Pancreas (tissue), 10 donors: ENCODE measurements at regions not wholly inside any gene's neighbourhood (a gene's known extent, or its start where the extent isn't known, plus 50 kb on each side); places are given as distances from the start of the nearest gene placed in this dataset.
"Not testable (repeated sequence)": the region's sequence is repeated elsewhere in the genome, so short reads cannot be mapped to it uniquely, and the experiment has no call there.

Experiments used
- ATAC-seq, 4 donors: fragments of 200-7000 bp; cut with Tn5 transposase; one replicate each; pipeline versions ENCODE4 v1.8.0 to v1.9.1; 2020; ENCODE audit warnings: mild to moderate bottlenecking in 4 of 4, moderate library complexity in 4 of 4
- DNase-seq, 6 donors: peaks; one replicate each; pipeline ENCODE4 v3.0.0-alpha.2; 2020
- FAIRE-seq: peaks from 2 replicates; lab custom pipeline; 2012; peaks lifted over from hg19 to GRCh38; lab: Jason Lieb, UNC
- H3K27ac ChIP-seq, 4 donors: fragments of 200-600 bp; sonication (generic); 1 replicate in 3 of 4; 2 replicates in 1 of 4; pipeline versions ENCODE4 v1.5.0 to v1.8.0; 2020
- H3K27me3 ChIP-seq, 4 donors: fragments of 200-600 bp; one replicate each; pipeline ENCODE4 v1.8.0; 2021
- H3K36me3 ChIP-seq, 3 donors: fragments of 200-600 bp; sonication (generic) in 1 of 3; one replicate each; pipeline versions ENCODE4 v1.5.0 to v1.8.0; 2020 to 2021
- H3K4me1 ChIP-seq, 3 donors: fragments of 200-600 bp; one replicate each; pipeline ENCODE4 v1.8.0; 2021
- H3K4me3 ChIP-seq, 4 donors: fragments of 200-600 bp; sonication (generic) in 2 of 4; one replicate each; pipeline versions ENCODE4 v1.5.0 to v1.8.0; 2020 to 2021
- H3K9me3 ChIP-seq, 4 donors: fragments of 200-600 bp; one replicate each; pipeline ENCODE4 v1.8.0; 2021
- WGBS, 2 donors: extraction: QIAGEN DNeasy Blood & Tissue Kit; methylation state at CpG; one replicate each; pipeline ENCODE4 v1.1.7; 2013; 5-methylcytosine and 5-hydroxymethylcytosine counted together
- intact Hi-C, 3 donors: fragments of 100-400 bp; cut with DNase I; formaldehyde crosslinking; loops; one replicate each; pipeline versions ENCODE4 v1.11.1 to v1.14.2; 2022
- TF ChIP-seq, protein P1 (sequence below), 4 donors: fragments of 200-600 bp; sonication (generic) in 3 of 4; IDR thresholded peaks; one replicate each; pipeline versions ENCODE4 v1.5.0 to v1.8.0; 2021; ENCODE audit warnings: antibody characterized with exemption in 4 of 4
- donor health status: healthy with polysubstance abuse.
- donor health status: DM: no; HTN: no; CAD: no; lungs with moderate emphysema.
- donor health status: DM: no; HTN: no; CAD: no.
- donor health status: control.
- donor health status: control.
- donor health status: Bipolar disorder and iron deficiency.
- donor health status: DM: yes; HTN: yes; CAD: no.
- donor health status: DM: no; HTN: no; CAD: no.
- donor health status: DM: no; HTN: no; CAD: no.
- donor health status: DM: yes; HTN: yes; CAD: no.

DNA sequence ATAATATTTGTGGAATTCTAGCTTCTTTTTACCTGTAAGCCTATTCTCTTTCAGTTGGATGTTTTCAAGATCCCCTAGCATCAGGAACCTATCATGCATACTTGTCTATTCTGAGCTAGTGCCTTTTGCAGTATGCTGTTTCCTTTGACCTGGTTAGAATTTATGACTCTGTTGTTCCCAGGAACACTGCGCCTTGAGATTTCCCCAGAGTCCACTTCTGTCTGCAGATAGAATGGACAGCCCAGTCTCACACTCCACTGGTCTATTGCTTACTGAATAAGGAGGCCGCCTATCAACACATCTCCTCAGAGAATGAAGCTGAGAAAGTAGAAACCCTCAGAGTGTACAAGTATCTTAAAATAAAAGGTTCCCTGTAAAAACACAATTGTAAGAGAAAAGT lies 465.1 kb upstream of the GALNTL6 start:
- Histone ChIP-seq H3K9me3 (no peaks in the 10 kb centered on the region), H3K27me3 (no peaks in the 10 kb centered on the region), H3K27ac (no peak overlapping the region), H3K4me3 (no peak overlapping the region), H3K36me3 (no peaks in the 10 kb centered on the region), H3K4me1 (no peaks in the 10 kb centered on the region)
- DNase-seq, result no peak
- intact Hi-C loops, result no loop called here
- TF ChIP-seq, protein P1, sequence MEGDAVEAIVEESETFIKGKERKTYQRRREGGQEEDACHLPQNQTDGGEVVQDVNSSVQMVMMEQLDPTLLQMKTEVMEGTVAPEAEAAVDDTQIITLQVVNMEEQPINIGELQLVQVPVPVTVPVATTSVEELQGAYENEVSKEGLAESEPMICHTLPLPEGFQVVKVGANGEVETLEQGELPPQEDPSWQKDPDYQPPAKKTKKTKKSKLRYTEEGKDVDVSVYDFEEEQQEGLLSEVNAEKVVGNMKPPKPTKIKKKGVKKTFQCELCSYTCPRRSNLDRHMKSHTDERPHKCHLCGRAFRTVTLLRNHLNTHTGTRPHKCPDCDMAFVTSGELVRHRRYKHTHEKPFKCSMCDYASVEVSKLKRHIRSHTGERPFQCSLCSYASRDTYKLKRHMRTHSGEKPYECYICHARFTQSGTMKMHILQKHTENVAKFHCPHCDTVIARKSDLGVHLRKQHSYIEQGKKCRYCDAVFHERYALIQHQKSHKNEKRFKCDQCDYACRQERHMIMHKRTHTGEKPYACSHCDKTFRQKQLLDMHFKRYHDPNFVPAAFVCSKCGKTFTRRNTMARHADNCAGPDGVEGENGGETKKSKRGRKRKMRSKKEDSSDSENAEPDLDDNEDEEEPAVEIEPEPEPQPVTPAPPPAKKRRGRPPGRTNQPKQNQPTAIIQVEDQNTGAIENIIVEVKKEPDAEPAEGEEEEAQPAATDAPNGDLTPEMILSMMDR (IDR thresholded peaks at IDR 0.05), result no peak
- WGBS, 2 donors, result 78 to 83% methylated on average over 2 of the region's 2 CpGs
- FAIRE-seq, result no peak
- ATAC-seq, result no peak

DNA sequence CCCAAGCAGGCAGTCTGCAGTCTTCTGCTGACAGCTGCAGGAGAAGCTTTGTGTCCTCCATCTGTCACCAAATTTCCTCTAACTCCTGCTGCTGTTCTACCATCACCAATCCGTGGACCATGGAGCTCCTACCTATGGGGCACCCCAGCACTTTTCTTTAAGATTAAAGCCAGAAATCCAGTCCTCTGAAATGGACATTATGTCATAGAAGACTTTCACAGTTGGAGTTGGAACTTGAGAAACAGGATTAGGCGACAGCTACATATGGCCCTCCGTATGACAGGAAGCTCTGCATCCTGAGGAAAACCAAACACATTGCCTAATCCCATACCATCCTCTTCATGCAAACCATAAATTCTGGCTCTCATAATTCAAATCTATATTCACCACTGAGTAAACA lies 470.6 kb upstream of the GALNTL6 start:
- TF ChIP-seq, protein P1 (IDR thresholded peaks at IDR 0.05), result no peak
- no peak for ATAC-seq
- no peak for FAIRE-seq
- Histone ChIP-seq H3K27ac (no peak overlapping the region), H3K36me3 (no peaks in the 10 kb centered on the region), H3K4me3 (no peak overlapping the region), H3K9me3 (no peaks in the 10 kb centered on the region), H3K27me3 (no peaks in the 10 kb centered on the region), H3K4me1 (no peaks in the 10 kb centered on the region)
- intact Hi-C loops, result no loop called here
- WGBS, 2 donors, result 64 to 71% methylated on average over 3 of the region's 3 CpGs
- DNase-seq, result no peak

DNA sequence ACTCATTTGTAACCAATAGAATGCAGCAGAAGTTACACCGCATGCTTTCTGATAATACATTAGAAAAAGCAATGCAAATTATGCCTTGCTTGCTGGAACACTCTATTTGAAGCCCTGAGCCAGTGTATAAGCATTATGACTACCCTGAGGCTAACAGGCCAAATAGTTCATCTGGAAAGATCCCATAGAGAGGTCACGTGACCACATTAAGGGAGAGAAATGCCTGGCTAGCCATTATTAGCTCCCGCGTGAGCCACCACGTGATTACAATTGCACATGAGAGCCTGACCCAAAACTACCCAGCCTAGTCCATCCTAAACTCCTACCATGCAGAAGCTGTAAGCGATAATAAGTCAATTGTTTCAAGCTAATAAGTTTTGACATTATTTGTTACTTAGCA lies 472.9 kb upstream of the GALNTL6 start:
- intact Hi-C loops, result no loop called here

DNA sequence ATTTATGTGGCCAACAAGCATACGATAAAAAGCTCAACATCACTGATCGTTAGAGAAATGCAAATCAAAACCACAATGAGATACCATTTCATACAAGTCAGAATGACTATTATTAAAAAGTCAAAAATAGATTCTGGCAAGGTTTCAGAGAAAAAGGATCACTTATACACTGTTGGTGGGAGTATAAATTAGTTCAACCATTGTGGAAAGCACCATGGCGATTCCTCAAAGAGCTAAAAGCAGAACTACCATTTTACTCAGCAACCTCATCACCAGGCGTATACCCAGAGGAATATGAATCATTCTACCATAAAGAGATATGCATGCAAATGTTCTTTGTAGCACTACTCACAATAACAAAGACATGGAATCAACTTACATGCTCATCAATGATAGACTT lies 478.7 kb upstream of the GALNTL6 start:
- Histone ChIP-seq H3K27ac (no peak overlapping the region), H3K27me3 (no peaks in the 10 kb centered on the region), H3K36me3 (no peaks in the 10 kb centered on the region), H3K4me1 (no peaks in the 10 kb centered on the region), H3K4me3 (no peak overlapping the region), H3K9me3 (no peaks in the 10 kb centered on the region)
- FAIRE-seq (no peak), DNase-seq (no peak), ATAC-seq (no peak)
- 66 to 80% methylated on average over 4 of the region's 4 CpGs for WGBS, 2 donors
- TF ChIP-seq, protein P1 (IDR thresholded peaks at IDR 0.05), result no peak
- intact Hi-C loops, result no loop called here

More for the DNA sequence above, 472.9 kb upstream of the GALNTL6 start:
- H3K36me3 ChIP-seq, result no peaks in the 10 kb centered on the region
- TF ChIP-seq, protein P1 (IDR thresholded peaks at IDR 0.05), result no peak
- no peaks in the 10 kb centered on the region for H3K27me3 ChIP-seq
- H3K4me1 ChIP-seq, result no peaks in the 10 kb centered on the region
- H3K4me3 ChIP-seq, result no peak overlapping the region
- WGBS, 2 donors, result 89 to 90% methylated on average over 6 of the region's 6 CpGs
- no peak overlapping the region for H3K27ac ChIP-seq
- DNase-seq, result no peak
- no peaks in the 10 kb centered on the region for H3K9me3 ChIP-seq
- no peak for ATAC-seq
- no peak for FAIRE-seq

DNA sequence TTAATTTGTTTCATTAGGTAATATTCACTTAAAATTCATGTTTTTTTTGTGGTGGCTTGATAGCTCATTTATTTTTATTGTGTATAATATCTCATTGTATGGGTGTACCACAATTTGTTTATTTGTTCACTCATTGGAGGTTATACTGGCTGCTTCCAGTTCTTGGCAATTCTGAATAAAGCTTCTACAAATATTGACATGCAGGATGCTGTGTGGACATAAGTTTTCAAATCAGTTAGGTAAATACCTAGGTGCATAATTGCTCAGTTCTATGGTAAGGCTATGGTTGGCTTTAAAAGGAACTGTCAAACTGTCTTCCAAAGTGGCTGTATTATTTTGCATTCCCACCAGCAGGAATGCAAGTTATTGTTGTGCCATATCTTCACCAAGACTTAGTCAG lies 504.5 kb upstream of the GALNTL6 start:
- intact Hi-C loops, result no loop called here
- no peak overlapping the region for H3K4me3 ChIP-seq
- no peak overlapping the region for H3K27ac ChIP-seq
- H3K4me1 ChIP-seq, result no peaks in the 10 kb centered on the region
- no peak for FAIRE-seq
- H3K9me3 ChIP-seq, result no peaks in the 10 kb centered on the region
- no peak for DNase-seq
- ATAC-seq, result peak in 2 of 4 donors; percentile 21 to 69
- H3K36me3 ChIP-seq, result no peaks in the 10 kb centered on the region
- TF ChIP-seq, protein P1 (IDR thresholded peaks at IDR 0.05), result no peak
- H3K27me3 ChIP-seq, result no peaks in the 10 kb centered on the region

DNA sequence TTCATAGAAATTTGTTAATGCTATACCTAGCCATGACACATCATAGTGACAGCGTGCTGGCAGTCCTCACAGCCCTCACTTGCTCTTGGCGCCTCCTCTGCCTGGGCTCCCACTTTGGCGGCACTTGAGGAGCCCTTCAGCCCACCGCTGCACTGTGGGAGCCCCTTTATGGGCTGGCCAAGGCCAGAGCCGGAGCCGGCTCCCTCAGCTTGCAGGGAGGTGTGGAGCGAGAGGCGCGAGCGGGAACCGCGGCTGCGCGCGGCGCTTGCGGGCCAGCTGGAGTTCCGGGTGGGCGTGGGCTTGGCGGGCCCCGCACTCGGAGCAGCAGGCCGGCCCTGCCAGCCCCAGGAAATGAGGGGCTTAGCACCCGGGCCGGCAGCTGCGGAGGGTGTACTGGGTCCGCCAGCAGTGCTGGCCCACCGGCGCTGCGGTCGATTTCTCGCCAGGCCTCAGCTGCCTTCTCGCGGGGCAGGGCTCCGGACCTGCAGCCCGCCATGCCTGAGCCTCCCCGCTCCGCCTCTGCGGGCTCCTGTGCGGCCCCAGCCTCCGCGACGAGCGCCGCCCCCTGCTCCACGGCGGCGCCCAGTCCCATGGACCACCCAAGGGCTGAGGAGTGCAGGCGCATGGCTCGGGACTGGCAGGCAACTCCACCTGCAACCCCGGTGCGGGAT lies 515.0 kb upstream of the GALNTL6 start:
- FAIRE-seq, H3K9me3 ChIP-seq, intact Hi-C loops, H3K27me3 ChIP-seq, H3K4me3 ChIP-seq, H3K4me1 ChIP-seq, H3K36me3 ChIP-seq, H3K27ac ChIP-seq: not testable (repeated sequence)
- 72 to 80% methylated on average over 52 of the region's 52 CpGs for WGBS, 2 donors
- peak in 1 of 4 donors; percentile 37 for ATAC-seq
- peak in 3 of 6 donors; percentile 12 to 56 (median 55) for DNase-seq
